Parathyroid adenoma (tissue), 2 donors: ENCODE measurements at regions not wholly inside any gene's neighbourhood (a gene's known extent, or its start where the extent isn't known, plus 50 kb on each side); places are given as distances from the start of the nearest gene placed in this dataset.

ENCODE experiments used
- H2AFZ ChIP-seq: fragments of 300-600 bp; sonication (generic); one replicate; pipeline ENCODE4 v1.7.0; 2017; ENCODE audit warnings: antibody characterized with exemption, mild to moderate bottlenecking
- H3K27ac ChIP-seq: fragments of 300-600 bp; sonication (generic); one replicate; pipeline ENCODE4 v1.7.0; 2017
- H3K27me3 ChIP-seq: fragments of 300-600 bp; sonication (generic); one replicate; pipeline ENCODE4 v1.7.0; 2017; ENCODE audit warnings: low read length; ENCODE audit not compliant: control insufficient read depth, insufficient read depth
- H3K36me3 ChIP-seq: fragments of 300-600 bp; sonication (generic); one replicate; pipeline ENCODE4 v1.7.0; 2017; ENCODE audit warnings: low read length; ENCODE audit not compliant: control insufficient read depth, insufficient read depth
- H3K4me1 ChIP-seq: fragments of 300-600 bp; sonication (generic); one replicate; pipeline ENCODE4 v1.7.0; 2017; ENCODE audit warnings: control low read depth
- H3K4me2 ChIP-seq: fragments of 300-600 bp; sonication (generic); one replicate; pipeline ENCODE4 v1.7.0; 2017; ENCODE audit warnings: low read length
- H3K4me3 ChIP-seq: fragments of 300-600 bp; sonication (generic); one replicate; pipeline ENCODE4 v1.7.0; 2017; ENCODE audit warnings: low read depth, low read length
- H3K79me2 ChIP-seq: fragments of 300-600 bp; sonication (generic); one replicate; pipeline ENCODE4 v1.7.0; 2017; ENCODE audit warnings: control low read depth
- H3K9ac ChIP-seq: fragments of 300-600 bp; sonication (generic); one replicate; pipeline ENCODE4 v1.7.0; 2017; ENCODE audit warnings: mild to moderate bottlenecking
- H3K9me3 ChIP-seq: fragments of 300-600 bp; sonication (generic); one replicate; pipeline ENCODE4 v1.7.0; 2017; ENCODE audit warnings: low read length; ENCODE audit not compliant: control insufficient read depth
- TF ChIP-seq, protein P1 (sequence below): fragments of 300-600 bp; sonication (generic); IDR thresholded peaks from one replicate; pipeline ENCODE4 v1.7.0; 2017; ENCODE audit warnings: antibody characterized with exemption, mild to moderate bottlenecking
- donor health status: primary hyperparathyroidism.

DNA sequence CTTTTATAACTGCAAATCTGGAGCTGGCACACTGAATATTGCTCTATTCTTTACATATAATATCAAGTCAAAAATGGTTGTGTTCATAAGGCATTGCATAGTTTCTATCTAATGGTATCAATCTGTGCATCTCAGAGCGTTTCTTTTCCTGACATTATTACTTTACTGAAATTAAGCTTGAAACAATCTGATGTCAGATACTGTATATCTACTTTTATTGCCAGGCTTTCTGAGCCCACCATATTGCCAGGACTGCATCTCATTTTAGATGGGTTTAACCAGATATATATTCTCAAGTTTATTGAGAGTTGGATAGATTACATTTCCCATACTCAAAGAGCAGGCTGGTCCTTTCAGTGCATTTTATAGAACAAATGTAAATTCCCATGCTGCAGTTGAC is 122.7 kb upstream of the MEIS2 start:
- Histone ChIP-seq H2AFZ (no peak overlapping the region), H3K9me3 (no peaks in the 10 kb centered on the region), H3K79me2 (no peaks in the 10 kb centered on the region), H3K4me3 (no peak overlapping the region), H3K4me2 (no peak overlapping the region), H3K36me3 (no peaks in the 10 kb centered on the region), H3K4me1 (no peaks in the 10 kb centered on the region), H3K27me3 (no peaks in the 10 kb centered on the region), H3K9ac (no peak overlapping the region), H3K27ac (no peak overlapping the region)
- TF ChIP-seq, protein P1, sequence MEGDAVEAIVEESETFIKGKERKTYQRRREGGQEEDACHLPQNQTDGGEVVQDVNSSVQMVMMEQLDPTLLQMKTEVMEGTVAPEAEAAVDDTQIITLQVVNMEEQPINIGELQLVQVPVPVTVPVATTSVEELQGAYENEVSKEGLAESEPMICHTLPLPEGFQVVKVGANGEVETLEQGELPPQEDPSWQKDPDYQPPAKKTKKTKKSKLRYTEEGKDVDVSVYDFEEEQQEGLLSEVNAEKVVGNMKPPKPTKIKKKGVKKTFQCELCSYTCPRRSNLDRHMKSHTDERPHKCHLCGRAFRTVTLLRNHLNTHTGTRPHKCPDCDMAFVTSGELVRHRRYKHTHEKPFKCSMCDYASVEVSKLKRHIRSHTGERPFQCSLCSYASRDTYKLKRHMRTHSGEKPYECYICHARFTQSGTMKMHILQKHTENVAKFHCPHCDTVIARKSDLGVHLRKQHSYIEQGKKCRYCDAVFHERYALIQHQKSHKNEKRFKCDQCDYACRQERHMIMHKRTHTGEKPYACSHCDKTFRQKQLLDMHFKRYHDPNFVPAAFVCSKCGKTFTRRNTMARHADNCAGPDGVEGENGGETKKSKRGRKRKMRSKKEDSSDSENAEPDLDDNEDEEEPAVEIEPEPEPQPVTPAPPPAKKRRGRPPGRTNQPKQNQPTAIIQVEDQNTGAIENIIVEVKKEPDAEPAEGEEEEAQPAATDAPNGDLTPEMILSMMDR, result no peak

DNA sequence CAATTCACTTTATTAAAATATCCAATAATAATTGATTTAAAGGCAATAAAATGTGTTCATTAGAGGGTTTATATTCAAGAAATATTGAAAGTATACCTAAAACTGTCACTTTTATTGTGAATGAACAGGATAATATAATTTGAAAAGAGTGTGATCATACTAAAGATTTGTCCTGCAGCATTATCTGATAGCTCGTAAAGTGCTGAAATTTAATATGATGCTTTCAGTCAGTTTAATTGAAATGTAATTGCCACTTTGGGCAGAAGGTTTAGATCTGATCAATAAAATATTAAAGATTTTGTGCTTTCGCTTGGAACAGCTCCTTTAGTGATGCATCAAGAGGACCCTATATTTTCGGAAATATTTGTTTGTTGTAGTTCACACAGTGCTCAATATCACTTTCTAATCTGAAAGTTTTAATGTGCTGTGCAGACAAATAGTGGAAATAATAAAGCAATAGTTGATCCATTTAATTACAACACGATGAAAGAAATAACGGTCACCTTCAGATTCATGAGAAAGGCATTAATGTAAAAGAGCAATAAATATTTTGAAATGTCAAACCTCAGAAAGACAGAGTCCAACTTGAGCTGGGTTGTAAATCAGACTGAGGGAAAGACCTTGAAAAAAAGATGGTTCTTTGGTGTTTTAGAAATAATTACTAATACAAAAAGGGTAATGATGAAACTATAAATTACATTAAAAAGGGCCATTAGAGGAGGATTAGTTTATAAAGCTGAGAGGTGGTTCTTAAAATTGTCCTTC is 129.7 kb upstream of the MEIS2 start:
- no peaks in the 10 kb centered on the region for H3K36me3 ChIP-seq
- no peak overlapping the region for H2AFZ ChIP-seq
- H3K9me3 ChIP-seq, result no peaks in the 10 kb centered on the region
- no peaks in the 10 kb centered on the region for H3K79me2 ChIP-seq
- no peak overlapping the region for H3K9ac ChIP-seq
- TF ChIP-seq, protein P1, result no peak
- no peak overlapping the region for H3K4me2 ChIP-seq
- H3K4me3 ChIP-seq, result no peak overlapping the region
- no peaks in the 10 kb centered on the region for H3K4me1 ChIP-seq
- no peak overlapping the region for H3K27ac ChIP-seq
- H3K27me3 ChIP-seq, result no peaks in the 10 kb centered on the region

DNA sequence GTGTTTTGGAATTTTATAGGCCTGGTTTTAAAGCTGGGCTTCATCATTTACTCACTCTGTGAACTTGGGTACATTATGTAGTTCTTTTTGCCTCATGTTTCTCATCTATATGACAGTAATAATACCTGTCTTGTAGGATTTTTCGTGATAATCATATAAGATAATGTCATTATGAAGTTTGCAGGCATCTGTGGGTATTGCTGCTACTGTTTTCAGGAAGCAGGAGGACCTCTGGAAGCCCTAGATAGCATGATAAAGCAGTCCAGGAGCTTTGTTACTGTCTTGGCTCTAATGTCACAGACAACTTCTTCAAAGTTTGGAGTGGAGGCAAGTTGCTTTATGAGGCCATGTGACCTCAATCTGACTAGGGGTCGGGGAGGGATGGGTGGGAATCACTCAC is 145.0 kb upstream of the MEIS2 start:
- Histone ChIP-seq H3K4me1 (no peaks in the 10 kb centered on the region), H3K9ac (no peak overlapping the region), H3K36me3 (no peaks in the 10 kb centered on the region), H3K4me3 (no peak overlapping the region), H2AFZ (no peak overlapping the region), H3K27ac (no peak overlapping the region), H3K4me2 (no peak overlapping the region), H3K9me3 (no peaks in the 10 kb centered on the region), H3K27me3 (no peaks in the 10 kb centered on the region), H3K79me2 (no peaks in the 10 kb centered on the region)
- TF ChIP-seq, protein P1, result no peak

DNA sequence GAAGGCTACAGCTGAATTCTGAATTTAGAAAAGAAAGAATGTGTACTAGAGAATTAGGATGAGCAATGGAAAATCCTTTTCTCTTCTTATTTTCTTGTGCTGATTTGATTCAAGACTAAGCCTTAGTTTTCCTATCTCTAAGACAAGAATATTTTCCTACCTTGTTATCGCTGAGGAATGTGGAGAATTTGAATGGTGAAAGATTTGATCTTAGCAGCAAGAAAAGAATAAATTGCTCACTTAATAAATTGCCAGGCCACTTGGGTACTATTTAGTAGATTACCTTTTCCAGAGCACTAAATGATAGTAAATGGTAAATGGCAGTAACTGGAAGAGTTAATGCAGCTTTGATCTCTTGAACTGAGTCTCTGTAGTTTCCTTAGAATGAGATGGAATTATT is 145.7 kb upstream of the MEIS2 start:
- Histone ChIP-seq H3K36me3 (no peaks in the 10 kb centered on the region), H3K4me1 (no peaks in the 10 kb centered on the region), H3K9me3 (no peaks in the 10 kb centered on the region), H3K27me3 (no peaks in the 10 kb centered on the region), H3K4me3 (no peak overlapping the region), H3K4me2 (no peak overlapping the region), H3K79me2 (no peaks in the 10 kb centered on the region), H2AFZ (no peak overlapping the region), H3K9ac (no peak overlapping the region), H3K27ac (no peak overlapping the region)
- TF ChIP-seq, protein P1, result no peak

DNA sequence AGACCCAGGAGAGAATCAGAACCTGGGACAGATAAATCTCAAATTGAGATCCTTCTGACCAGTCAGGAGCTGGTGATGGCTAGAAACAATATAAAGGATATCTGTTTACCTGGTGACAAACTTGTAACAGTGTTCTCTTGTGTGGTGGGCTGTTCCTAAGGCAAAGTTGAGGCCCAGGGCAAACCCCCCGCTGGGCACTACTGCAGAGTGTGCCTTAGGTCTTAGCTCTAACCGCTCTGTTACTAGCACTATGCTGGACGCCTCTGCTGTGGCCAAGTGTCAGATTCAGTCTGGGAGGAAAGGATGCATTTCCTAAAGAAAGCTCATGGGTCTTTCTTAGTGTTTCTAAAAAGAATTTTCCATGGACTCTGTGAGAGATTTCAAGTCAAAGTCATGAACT is 146.5 kb upstream of the MEIS2 start:
- H3K27ac ChIP-seq, result no peak overlapping the region

More for the DNA sequence above, 146.5 kb upstream of the MEIS2 start:
- Histone ChIP-seq H2AFZ (no peak overlapping the region), H3K36me3 (no peaks in the 10 kb centered on the region), H3K9ac (no peak overlapping the region), H3K4me3 (no peak overlapping the region), H3K4me1 (no peaks in the 10 kb centered on the region), H3K9me3 (no peaks in the 10 kb centered on the region), H3K4me2 (no peak overlapping the region), H3K27me3 (no peaks in the 10 kb centered on the region), H3K79me2 (no peaks in the 10 kb centered on the region)
- TF ChIP-seq, protein P1, result no peak
